HEK293 (cell line): ENCODE measurements at regions not wholly inside any gene's neighbourhood (a gene's known extent, or its start where the extent isn't known, plus 50 kb on each side); places are given as distances from the start of the nearest gene placed in this dataset.

Source experiments
- CTCF ChIP-seq: fragments of 450-650 bp; formaldehyde crosslinking; IDR thresholded peaks from 2 replicates; pipeline ENCODE4 v1.5.1; 2016; ENCODE audit warnings: missing biosample characterization, missing genetic modification characterization
- HOXA7 ChIP-seq: sonication (generic); formaldehyde crosslinking; IDR thresholded peaks from 2 replicates; pipeline ENCODE4 v1.8.1; 2022; ENCODE audit warnings: missing genetic modification reagents, borderline replicate concordance
- KLF17 ChIP-seq: fragments of 450-650 bp; formaldehyde crosslinking; IDR thresholded peaks from 2 replicates; pipeline ENCODE4 v1.5.1; 2016; ENCODE audit warnings: missing biosample characterization, missing genetic modification characterization
- KLF9 ChIP-seq: fragments of 450-650 bp; formaldehyde crosslinking; IDR thresholded peaks from 2 replicates; pipeline ENCODE4 v1.5.1; 2016; ENCODE audit warnings: missing biosample characterization, missing genetic modification characterization, low read depth
- REPIN1 ChIP-seq: fragments of 450-650 bp; formaldehyde crosslinking; IDR thresholded peaks from 2 replicates; pipeline ENCODE4 v1.5.1; 2017; ENCODE audit warnings: missing biosample characterization, missing genetic modification characterization, low read depth
- SP2 ChIP-seq: fragments of 450-650 bp; formaldehyde crosslinking; IDR thresholded peaks from 2 replicates; pipeline ENCODE4 v1.5.1; 2016; ENCODE audit warnings: missing biosample characterization, missing genetic modification characterization
- TCF7L2 ChIP-seq: IDR thresholded peaks from 2 replicates; pipeline ENCODE4 v1.6.1; 2011; ENCODE audit warnings: low read depth, mild to moderate bottlenecking, inconsistent platforms, low read length, moderate library complexity, borderline replicate concordance
- ZBTB8A ChIP-seq: fragments of 450-650 bp; formaldehyde crosslinking; IDR thresholded peaks from 2 replicates; pipeline ENCODE4 v1.5.1; 2016; ENCODE audit warnings: missing biosample characterization, missing genetic modification characterization
- ZNF670 ChIP-seq: fragments of 450-650 bp; formaldehyde crosslinking; IDR thresholded peaks from 2 replicates; pipeline ENCODE4 v1.5.1; 2016; ENCODE audit warnings: missing biosample characterization, missing genetic modification characterization, low read depth
- ZNF692 ChIP-seq: fragments of 450-650 bp; formaldehyde crosslinking; IDR thresholded peaks from 2 replicates; pipeline ENCODE4 v1.5.1; 2016; ENCODE audit warnings: missing biosample characterization, missing genetic modification characterization
- ZNF792 ChIP-seq: fragments of 450-650 bp; formaldehyde crosslinking; IDR thresholded peaks from 2 replicates; pipeline ENCODE4 v1.5.1; 2016; ENCODE audit warnings: missing biosample characterization, missing genetic modification characterization
- TF ChIP-seq, protein P1 (sequence below): fragments of 450-650 bp; formaldehyde crosslinking; IDR thresholded peaks from 2 replicates; pipeline ENCODE4 v1.5.1; 2016; ENCODE audit warnings: missing biosample characterization, missing genetic modification characterization

DNA sequence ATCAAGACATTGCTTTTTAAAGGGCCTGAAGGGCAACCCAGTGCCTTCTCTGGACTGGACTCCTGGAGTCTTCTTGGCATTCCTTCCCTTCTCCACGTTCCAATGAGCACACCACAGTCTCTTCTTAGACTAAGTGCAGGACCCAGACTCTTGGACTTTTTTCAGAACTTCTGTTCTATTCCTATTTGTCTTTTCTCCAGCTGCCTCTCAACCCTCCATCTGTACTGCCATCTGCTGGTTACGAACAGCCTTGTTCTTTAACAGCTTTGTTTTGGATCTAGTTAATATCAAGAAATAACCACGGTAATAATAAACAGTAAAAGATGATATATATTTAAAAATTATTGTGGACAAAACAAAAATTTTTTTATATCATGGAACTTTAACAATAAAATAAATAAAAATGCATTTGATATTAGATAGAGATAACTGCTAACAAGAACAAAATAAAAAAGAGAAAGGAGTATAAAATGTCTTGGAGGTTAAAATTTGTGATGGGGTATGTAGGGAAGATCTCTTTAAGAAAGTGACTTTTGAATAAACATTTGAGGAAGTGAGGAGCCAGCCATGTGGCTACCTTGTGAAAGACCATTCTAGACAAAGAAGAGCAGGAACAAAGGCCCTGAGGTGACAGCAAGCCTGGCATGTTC lies 105.1 kb upstream of the HCRTR2 start:
- no peak for TF ChIP-seq ZNF792
- no peak for TF ChIP-seq CTCF
- TF ChIP-seq KLF9 (tag by site-specific recombination) = no peak
- TF ChIP-seq SP2 (tag by site-specific recombination) = no peak
- no peak for TF ChIP-seq ZNF692 (tag by site-specific recombination)
- no peak for TF ChIP-seq ZNF670 (tag by site-specific recombination)
- TF ChIP-seq REPIN1 (tag by site-specific recombination) = no peak
- no peak for TF ChIP-seq ZBTB8A
- no peak for TF ChIP-seq TCF7L2
- no peak for TF ChIP-seq KLF17
- TF ChIP-seq, protein P1, sequence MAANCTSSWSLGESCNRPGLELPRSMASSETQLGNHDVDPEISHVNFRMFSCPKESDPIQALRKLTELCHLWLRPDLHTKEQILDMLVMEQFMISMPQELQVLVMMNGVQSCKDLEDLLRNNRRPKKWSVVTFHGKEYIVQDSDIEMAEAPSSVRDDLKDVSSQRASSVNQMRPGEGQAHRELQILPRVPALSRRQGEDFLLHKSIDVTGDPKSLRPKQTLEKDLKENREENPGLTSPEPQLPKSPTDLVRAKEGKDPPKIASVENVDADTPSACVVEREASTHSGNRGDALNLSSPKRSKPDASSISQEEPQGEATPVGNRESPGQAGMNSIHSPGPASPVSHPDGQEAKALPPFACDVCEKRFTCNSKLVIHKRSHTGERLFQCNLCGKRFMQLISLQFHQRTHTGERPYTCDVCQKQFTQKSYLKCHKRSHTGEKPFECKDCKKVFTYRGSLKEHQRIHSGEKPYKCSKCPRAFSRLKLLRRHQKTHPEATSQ (tag by site-specific recombination) = no peak
- no peak for TF ChIP-seq HOXA7
